H9 (cell line): ENCODE measurements at regions not wholly inside any gene's neighbourhood (a gene's known extent, or its start where the extent isn't known, plus 50 kb on each side); places are given as distances from the start of the nearest gene placed in this dataset.
A peak's percentile ranks its signal among the peaks of the same experiment; 100 is the strongest.

Source experiments
- DNase-seq: peaks from one replicate; pipeline ENCODE4 v3.0.0-alpha.2; 2017
- H2AFZ ChIP-seq: one replicate; pipeline ENCODE4 v1.6.1; 2013; ENCODE audit warnings: mild to moderate bottlenecking, low read length, control low read depth, moderate library complexity
- H2AK5ac ChIP-seq: 2 replicates; pipeline ENCODE4 v1.6.1; 2013; ENCODE audit warnings: low read length, control low read depth, mixed read lengths; ENCODE audit not compliant: insufficient read length
- H2BK120ac ChIP-seq: one replicate; pipeline ENCODE4 v1.6.1; 2013; ENCODE audit warnings: low read depth, mild to moderate bottlenecking, low read length, control low read depth, inconsistent platforms; ENCODE audit not compliant: poor library complexity, severe bottlenecking
- H2BK12ac ChIP-seq: 2 replicates; pipeline ENCODE4 v1.6.1; 2013; ENCODE audit warnings: low read length, control low read depth, mixed read lengths, low read depth; ENCODE audit not compliant: insufficient read length
- H2BK15ac ChIP-seq: 2 replicates; pipeline ENCODE4 v1.6.1; 2013; ENCODE audit warnings: low read depth, low read length, control low read depth
- H2BK20ac ChIP-seq: one replicate; pipeline ENCODE4 v1.6.1; 2013; ENCODE audit warnings: low read depth, mild to moderate bottlenecking, low read length, control low read depth, inconsistent platforms; ENCODE audit not compliant: poor library complexity, severe bottlenecking
- H2BK5ac ChIP-seq: 2 replicates; pipeline ENCODE4 v1.6.1; 2013; ENCODE audit warnings: low read length, control low read depth, mixed read lengths; ENCODE audit not compliant: insufficient read length
- H3K14ac ChIP-seq: 2 replicates; pipeline ENCODE4 v1.6.1; 2013; ENCODE audit warnings: low read length, control low read depth; ENCODE audit not compliant: insufficient read depth
- H3K18ac ChIP-seq: 2 replicates; pipeline ENCODE4 v1.6.1; 2013; ENCODE audit warnings: low read depth, mild to moderate bottlenecking, mixed read lengths, low read length, control low read depth; ENCODE audit not compliant: insufficient read length
- H3K23ac ChIP-seq: 2 replicates; pipeline ENCODE4 v1.6.1; 2013; ENCODE audit warnings: low read length, control low read depth, mixed read lengths, low read depth; ENCODE audit not compliant: insufficient read length
- H3K23me2 ChIP-seq: 2 replicates; pipeline ENCODE4 v1.6.1; 2013; ENCODE audit warnings: low read depth, mild to moderate bottlenecking, mixed read lengths, low read length, control low read depth; ENCODE audit not compliant: insufficient read length, poor library complexity, severe bottlenecking
- H3K27ac ChIP-seq: 2 replicates; pipeline ENCODE4 v1.5.1; 2013; ENCODE audit warnings: low read length, control low read depth, mixed read lengths, low read depth; ENCODE audit not compliant: insufficient read length
- H3K27me3 ChIP-seq: 2 replicates; pipeline ENCODE4 v1.6.1; 2013; ENCODE audit warnings: low read length, control low read depth, inconsistent platforms; ENCODE audit not compliant: insufficient read depth
- H3K4ac ChIP-seq: 2 replicates; pipeline ENCODE4 v1.6.1; 2013; ENCODE audit warnings: low read depth, mild to moderate bottlenecking, control low read depth, inconsistent platforms, low read length, moderate library complexity
- H3K4me1 ChIP-seq: 2 replicates; pipeline ENCODE4 v1.6.1; 2013; ENCODE audit warnings: low read length, control low read depth, inconsistent platforms; ENCODE audit not compliant: insufficient read depth
- H3K4me2 ChIP-seq: 2 replicates; pipeline ENCODE4 v1.6.1; 2013; ENCODE audit warnings: low read length, control low read depth, mixed read lengths; ENCODE audit not compliant: insufficient read length, insufficient read depth
- H3K56ac ChIP-seq: 2 replicates; pipeline ENCODE4 v1.6.1; 2013; ENCODE audit warnings: low read depth, mild to moderate bottlenecking, mixed read lengths, low read length, control low read depth; ENCODE audit not compliant: insufficient read length
- H3K79me1 ChIP-seq: 2 replicates; pipeline ENCODE4 v1.6.1; 2013; ENCODE audit warnings: low read depth, mild to moderate bottlenecking, moderate library complexity, low read length, control low read depth, inconsistent platforms; ENCODE audit not compliant: insufficient read depth, poor library complexity, severe bottlenecking
- H3K79me2 ChIP-seq: 2 replicates; pipeline ENCODE4 v1.6.1; 2013; ENCODE audit warnings: low read length, control low read depth, inconsistent platforms; ENCODE audit not compliant: insufficient read depth
- H3K9ac ChIP-seq: 2 replicates; pipeline ENCODE4 v1.6.1; 2013; ENCODE audit warnings: low read length, control low read depth, mixed read lengths; ENCODE audit not compliant: insufficient read length; ENCODE audit errors: extremely low read depth
- H3K9me3 ChIP-seq: one replicate; pipeline ENCODE4 v1.6.1; 2013; ENCODE audit warnings: low read depth, low read length, inconsistent platforms; ENCODE audit not compliant: control insufficient read depth
- H3T11ph ChIP-seq: one replicate; pipeline ENCODE4 v1.6.1; 2013; ENCODE audit warnings: mild to moderate bottlenecking, low read length, control low read depth, inconsistent platforms
- H4K20me1 ChIP-seq: one replicate; pipeline ENCODE4 v1.6.1; 2013; ENCODE audit not compliant: control insufficient read depth, insufficient read length, insufficient read depth
- H4K5ac ChIP-seq: 2 replicates; pipeline ENCODE4 v1.6.1; 2013; ENCODE audit warnings: low read depth, mild to moderate bottlenecking, mixed read lengths, low read length, control low read depth; ENCODE audit not compliant: insufficient read length
- H4K8ac ChIP-seq: replicated peaks from 2 replicates; pipeline ENCODE4 v1.6.1; 2013; ENCODE audit warnings: low read length, control low read depth, mixed read lengths, low read depth; ENCODE audit not compliant: insufficient read length
- H4K91ac ChIP-seq: 2 replicates; pipeline ENCODE4 v1.6.1; 2013; ENCODE audit warnings: low read depth, mild to moderate bottlenecking, moderate library complexity, mixed read lengths, low read length, control low read depth; ENCODE audit not compliant: insufficient read length
- H3K27ac Mint-ChIP-seq, 3 experiments: 2 replicates in 2 of 3; 3 replicates in 1 of 3; pipeline ENCODE4 v1.8.0; 2020 to 2021; ENCODE audit warnings: mixed read lengths in 3 of 3, mild to moderate bottlenecking in 1 of 3, moderate library complexity in 1 of 3
- H3K27me3 Mint-ChIP-seq: 2 replicates; pipeline ENCODE4 v1.8.0; 2021; ENCODE audit warnings: low read depth, mild to moderate bottlenecking, moderate library complexity, mixed read lengths
- H3K36me3 Mint-ChIP-seq, 3 experiments: 2 replicates in 2 of 3; 3 replicates in 1 of 3; pipeline ENCODE4 v1.8.0; 2020 to 2021; ENCODE audit warnings: low read depth in 3 of 3, mixed read lengths in 3 of 3; ENCODE audit not compliant: insufficient read depth in 1 of 3
- H3K4me1 Mint-ChIP-seq, 2 experiments: 2 replicates each; pipeline ENCODE4 v1.8.0; 2020; ENCODE audit warnings: mixed read lengths in 2 of 2
- H3K4me3 Mint-ChIP-seq, 2 experiments: 2 replicates in 1 of 2; 3 replicates in 1 of 2; pipeline ENCODE4 v1.8.0; 2020 to 2021; ENCODE audit warnings: mild to moderate bottlenecking in 2 of 2, mixed read lengths in 2 of 2, moderate library complexity in 1 of 2
- H3K9me3 Mint-ChIP-seq, 2 experiments: 2 replicates in 1 of 2; 3 replicates in 1 of 2; pipeline ENCODE4 v1.8.0; 2020; ENCODE audit warnings: mild to moderate bottlenecking in 2 of 2, mixed read lengths in 2 of 2, moderate library complexity in 1 of 2
- CTCF ChIP-seq: fragments of 200-600 bp; sonication (generic); conservative IDR thresholded peaks from 3 replicates; pipeline ENCODE4 v1.8.0; 2021; ENCODE audit warnings: antibody characterized with exemption, mild to moderate bottlenecking
- WGBS: extraction: QIAGEN DNeasy Blood & Tissue Kit; methylation state at CpG from one replicate; pipeline ENCODE4 v1.1.7; 2013; ENCODE audit warnings: missing lambda C conversion rate, low lambda C conversion rate, mixed read lengths; ENCODE audit not compliant: insufficient read length; ENCODE audit errors: extremely low coverage; 5-methylcytosine and 5-hydroxymethylcytosine counted together

- Histone ChIP-seq H2AK5ac (no peak overlapping the region), H3K14ac (no peak overlapping the region), H3K23ac (no peak overlapping the region), H3K9me3 (no peaks in the 10 kb centered on the region), H3K56ac (no peak overlapping the region), H3K27ac (no peak overlapping the region), H3K79me2 (no peaks in the 10 kb centered on the region), H4K20me1 (no peaks in the 10 kb centered on the region), H2BK12ac (no peak overlapping the region), H2BK15ac (no peak overlapping the region), H2BK120ac (no peak overlapping the region), H3K4ac (no peak overlapping the region), H3K4me2 (no peak overlapping the region), H3K79me1 (no peaks in the 10 kb centered on the region), H3K27me3 (no peaks in the 10 kb centered on the region), H3K18ac (no peak overlapping the region), H4K91ac (no peak overlapping the region), H2BK20ac (no peak overlapping the region), H3K9ac (no peak overlapping the region), H3T11ph (no peak overlapping the region), H3K23me2 (no peaks in the 10 kb centered on the region), H3K4me1 (no peaks in the 10 kb centered on the region), H4K8ac (no peak overlapping the region), H2BK5ac (no peak overlapping the region), H2AFZ (no peak overlapping the region), H4K5ac (no peak overlapping the region)
- peaks cover 4% of the 10 kb centered on the region in 2 experiments; a peak in 2 of 4 replicates for H3K4me1 Mint-ChIP-seq
- no peak for TF ChIP-seq CTCF
- no peak overlapping the region for H3K4me3 Mint-ChIP-seq
- no peak for DNase-seq
- H3K27me3 Mint-ChIP-seq: peaks cover 3% of the 10 kb centered on the region; the same call in 1 of the 2 replicates
- H3K9me3 Mint-ChIP-seq: peaks cover 0 to 2% of the 10 kb centered on the region in 2 experiments; a peak in 2 of 5 replicates
- H3K27ac Mint-ChIP-seq: peak overlapping the region in 1 of 3 experiments; percentile 26; a peak in 2 of 7 replicates
- WGBS: no CpG with 5 or more reads among the region's 6 CpGs
- peaks cover 0 to 2% (median 0%) of the 10 kb centered on the region in 3 experiments; a peak in 1 of 7 replicates for H3K36me3 Mint-ChIP-seq
Measured at GRCh38 chr1:29789910-29790247, 553.6 kb downstream of the PTPRU start.
